ENCODE measurements at regions not wholly inside any gene's neighbourhood (a gene's known extent, or its start where the extent isn't known, plus 50 kb on each side); places are given as distances from the start of the nearest gene placed in this dataset.

DNA sequence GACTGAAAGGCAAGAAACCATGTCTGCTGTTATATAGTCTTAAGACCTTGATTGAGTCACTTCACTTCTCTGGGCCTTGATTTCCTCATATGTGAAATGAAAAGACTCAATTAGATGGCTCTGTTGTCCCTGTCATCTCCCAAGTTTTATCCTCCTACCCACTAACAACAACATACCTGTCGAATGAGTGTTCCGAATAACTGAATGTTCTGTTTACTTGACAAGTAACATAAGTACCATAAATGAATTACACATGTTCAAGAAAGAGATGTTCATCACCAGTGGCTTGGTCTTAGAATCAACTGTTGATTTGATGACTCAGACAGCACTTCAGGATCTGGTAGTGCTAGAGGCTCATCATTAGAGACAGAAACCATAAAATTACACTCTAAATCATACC is 311.7 kb downstream of the VPS13C start:
- Histone ChIP-seq H3K27ac (no peak overlapping the region), H3K27me3 (no peaks in the 10 kb centered on the region), H3K36me3 (replicated peaks in 1 of 2; ENCODE audit: insufficient read depth in 1 of 2, low read depth in 2 of 2) (no peaks in the 10 kb centered on the region), H3K9me3 (no peaks in the 10 kb centered on the region), H3K4me3 (no peak overlapping the region), H3K4me1 (peaks cover 9% of the 10 kb centered on the region)
- no peak for DNase-seq
- no peak for ATAC-seq
- TF ChIP-seq, protein P1, sequence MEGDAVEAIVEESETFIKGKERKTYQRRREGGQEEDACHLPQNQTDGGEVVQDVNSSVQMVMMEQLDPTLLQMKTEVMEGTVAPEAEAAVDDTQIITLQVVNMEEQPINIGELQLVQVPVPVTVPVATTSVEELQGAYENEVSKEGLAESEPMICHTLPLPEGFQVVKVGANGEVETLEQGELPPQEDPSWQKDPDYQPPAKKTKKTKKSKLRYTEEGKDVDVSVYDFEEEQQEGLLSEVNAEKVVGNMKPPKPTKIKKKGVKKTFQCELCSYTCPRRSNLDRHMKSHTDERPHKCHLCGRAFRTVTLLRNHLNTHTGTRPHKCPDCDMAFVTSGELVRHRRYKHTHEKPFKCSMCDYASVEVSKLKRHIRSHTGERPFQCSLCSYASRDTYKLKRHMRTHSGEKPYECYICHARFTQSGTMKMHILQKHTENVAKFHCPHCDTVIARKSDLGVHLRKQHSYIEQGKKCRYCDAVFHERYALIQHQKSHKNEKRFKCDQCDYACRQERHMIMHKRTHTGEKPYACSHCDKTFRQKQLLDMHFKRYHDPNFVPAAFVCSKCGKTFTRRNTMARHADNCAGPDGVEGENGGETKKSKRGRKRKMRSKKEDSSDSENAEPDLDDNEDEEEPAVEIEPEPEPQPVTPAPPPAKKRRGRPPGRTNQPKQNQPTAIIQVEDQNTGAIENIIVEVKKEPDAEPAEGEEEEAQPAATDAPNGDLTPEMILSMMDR (IDR thresholded peaks at IDR 0.05), result no peak
- TF ChIP-seq POLR2A (IDR thresholded peaks at IDR 0.05), result no peak
- WGBS, 2 donors, result 95 to 96% methylated on average over 2 of the region's 2 CpGs
- intact Hi-C loops (cut with DNase I), result no loop called here

DNA sequence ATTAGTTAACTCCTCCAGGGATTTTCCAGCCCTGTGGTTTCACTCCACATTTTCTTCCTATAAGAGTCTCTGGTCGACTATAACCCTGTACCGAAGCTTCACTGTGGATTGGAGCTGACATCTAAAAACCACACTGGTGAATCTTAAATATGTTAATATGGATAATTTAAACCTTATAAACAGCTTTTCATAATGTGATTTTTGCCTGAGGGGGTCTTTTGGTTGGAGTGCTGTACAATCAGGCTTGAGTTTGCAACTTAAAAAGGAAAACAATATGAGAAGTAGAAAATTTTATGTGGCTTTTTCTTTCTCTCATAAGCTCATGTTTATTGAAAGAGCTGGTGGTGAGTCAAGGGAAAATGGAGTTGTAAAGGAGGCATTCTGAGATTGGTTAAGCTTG is 313.7 kb downstream of the VPS13C start:
- DNase-seq, result no peak
- TF ChIP-seq, protein P1 (IDR thresholded peaks at IDR 0.05), result no peak
- TF ChIP-seq POLR2A (IDR thresholded peaks at IDR 0.05), result no peak

DNA sequence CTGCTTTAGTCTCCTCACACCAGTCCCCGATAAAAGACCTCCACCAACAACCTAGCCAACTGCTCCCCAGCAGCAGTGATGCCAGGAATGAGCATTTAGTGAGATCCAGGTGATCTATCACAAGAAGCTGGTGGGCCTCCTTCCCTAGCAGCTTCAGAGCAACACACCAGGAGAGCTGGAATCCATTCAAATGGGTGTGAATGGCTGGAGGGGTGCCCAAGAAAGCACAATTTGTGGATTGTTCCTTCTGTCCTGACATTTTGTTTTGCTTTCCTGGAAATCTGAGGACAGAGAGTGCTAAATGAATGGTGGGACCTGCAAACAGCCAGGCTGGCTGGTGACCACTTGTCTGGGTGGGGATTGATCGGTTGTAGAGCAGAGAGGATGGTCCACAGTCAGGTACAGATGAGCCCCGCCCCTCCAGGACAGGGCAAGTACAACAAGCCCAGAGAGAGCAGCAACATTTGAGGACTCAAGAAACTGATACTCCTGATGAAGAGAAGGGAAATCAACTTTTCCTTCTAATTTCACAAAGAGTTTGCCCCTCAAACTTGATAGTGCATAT is 316.8 kb downstream of the VPS13C start:
- no peak for ATAC-seq
- WGBS, 2 donors, result 69 to 94% methylated on average over 3 of the region's 3 CpGs

More for the DNA sequence above, 313.7 kb downstream of the VPS13C start:
- Histone ChIP-seq H3K4me1 (peaks cover 9% of the 10 kb centered on the region), H3K27me3 (no peaks in the 10 kb centered on the region), H3K27ac (no peak overlapping the region), H3K4me3 (no peak overlapping the region), H3K9me3 (no peaks in the 10 kb centered on the region), H3K36me3 (replicated peaks in 1 of 2; ENCODE audit: insufficient read depth in 1 of 2, low read depth in 2 of 2) (no peaks in the 10 kb centered on the region)
- no peak for ATAC-seq
- intact Hi-C loops (cut with DNase I), result no loop called here
- 79 to 92% methylated on average over 2 of the region's 2 CpGs for WGBS, 2 donors

DNA sequence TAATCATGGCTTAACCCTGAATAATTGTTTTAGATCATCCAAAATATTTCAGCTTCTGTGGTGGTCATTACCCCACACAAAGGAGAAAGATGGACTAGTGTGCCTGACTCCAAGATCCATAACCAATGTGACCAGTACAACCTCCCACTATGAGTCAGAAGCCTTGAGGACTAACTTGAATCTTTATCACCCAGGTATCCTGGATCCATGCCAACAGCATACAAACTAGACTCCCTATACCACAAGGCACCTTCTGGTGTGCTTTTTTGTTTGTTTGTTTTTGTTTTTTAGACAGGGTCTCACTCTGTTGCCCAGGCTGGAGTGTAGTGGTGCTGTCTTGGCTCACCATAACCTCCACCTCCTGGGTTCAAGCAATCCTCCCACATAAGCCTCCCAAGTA is 317.7 kb downstream of the VPS13C start:
- DNase-seq (no peak), ATAC-seq (no peak)
- Histone ChIP-seq H3K4me3 (no peak overlapping the region), H3K4me1 (no peaks in the 10 kb centered on the region), H3K27ac (no peak overlapping the region), H3K27me3 (no peaks in the 10 kb centered on the region), H3K9me3 (no peaks in the 10 kb centered on the region), H3K36me3 (replicated peaks in 1 of 2; ENCODE audit: insufficient read depth in 1 of 2, low read depth in 2 of 2) (no peaks in the 10 kb centered on the region)
- intact Hi-C loops (cut with DNase I), result no loop called here
- TF ChIP-seq, protein P1 (IDR thresholded peaks at IDR 0.05), result no peak
- TF ChIP-seq POLR2A (IDR thresholded peaks at IDR 0.05), result no peak

More for the DNA sequence above, 316.8 kb downstream of the VPS13C start:
- Histone ChIP-seq H3K9me3 (no peaks in the 10 kb centered on the region), H3K36me3 (replicated peaks in 1 of 2; ENCODE audit: insufficient read depth in 1 of 2, low read depth in 2 of 2) (no peaks in the 10 kb centered on the region), H3K4me1 (no peaks in the 10 kb centered on the region), H3K27ac (no peak overlapping the region), H3K4me3 (no peak overlapping the region), H3K27me3 (no peaks in the 10 kb centered on the region)
- no peak for TF ChIP-seq POLR2A (IDR thresholded peaks at IDR 0.05)
- TF ChIP-seq, protein P1 (IDR thresholded peaks at IDR 0.05), result no peak
- intact Hi-C loops (cut with DNase I), result no loop called here
- no peak for DNase-seq

DNA sequence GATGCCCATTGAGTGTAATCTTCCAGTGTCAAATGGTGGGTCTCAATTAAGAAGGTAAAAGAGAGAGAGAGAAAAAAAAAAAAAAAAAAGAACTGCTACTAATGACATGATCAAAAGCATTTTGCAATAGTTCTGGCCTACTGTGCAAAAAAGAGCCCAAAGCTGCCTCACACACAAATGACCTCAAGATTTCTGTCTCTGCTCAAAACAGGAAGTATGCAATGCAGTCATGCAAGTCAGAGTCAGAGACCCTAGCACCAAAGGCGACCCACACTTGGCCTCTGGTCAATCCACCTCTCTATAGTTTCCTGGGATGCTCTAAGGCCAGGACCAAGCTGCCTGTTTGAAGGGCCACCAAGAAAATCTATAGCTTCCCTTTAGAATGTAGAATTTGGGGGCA is 323.5 kb downstream of the VPS13C start:
- Histone ChIP-seq H3K36me3 (replicated peaks in 1 of 2; ENCODE audit: insufficient read depth in 1 of 2, low read depth in 2 of 2) (no peaks in the 10 kb centered on the region), H3K27me3 (no peaks in the 10 kb centered on the region), H3K4me3 (no peak overlapping the region), H3K27ac (no peak overlapping the region), H3K4me1 (no peaks in the 10 kb centered on the region), H3K9me3 (no peaks in the 10 kb centered on the region)
- ATAC-seq, result no peak
- no peak for DNase-seq
- 65 to 75% methylated on average over 1 of the region's 1 CpG for WGBS, 2 donors
- TF ChIP-seq POLR2A (IDR thresholded peaks at IDR 0.05), result no peak
- TF ChIP-seq, protein P1 (IDR thresholded peaks at IDR 0.05), result no peak
- intact Hi-C loops (cut with DNase I), result no loop called here

Data from body of pancreas (tissue), 4 donors.